PFSK-1 (cell line): ENCODE measurements at regions not wholly inside any gene's neighbourhood (a gene's known extent, or its start where the extent isn't known, plus 50 kb on each side); places are given as distances from the start of the nearest gene placed in this dataset.

Source experiments
- FOXP2 ChIP-seq: optimal IDR thresholded peaks from 2 replicates; pipeline ENCODE3; 2011; ENCODE audit warnings: borderline replicate concordance, control low read depth, inconsistent platforms; ENCODE audit not compliant: insufficient read depth; ENCODE audit errors: extremely low read length, extremely low read depth
- POLR2AphosphoS5 ChIP-seq: IDR thresholded peaks from 2 replicates; pipeline ENCODE4 v1.6.1; 2012; ENCODE audit warnings: low read depth, mild to moderate bottlenecking, control low read depth, low read length, moderate library complexity
- SIN3A ChIP-seq: IDR thresholded peaks from 2 replicates; pipeline ENCODE4 v1.6.1; 2012; ENCODE audit warnings: mild to moderate bottlenecking, low read length, moderate library complexity, borderline replicate concordance; ENCODE audit not compliant: insufficient read depth
- TAF1 ChIP-seq: IDR thresholded peaks from 2 replicates; pipeline ENCODE4 v1.6.1; 2012; ENCODE audit warnings: low read length, control low read depth, borderline replicate concordance; ENCODE audit not compliant: insufficient read depth
- TF ChIP-seq, protein P1 (sequence below), 2 experiments: IDR thresholded peaks; 2 replicates each; pipeline versions ENCODE4 v1.6.1 to v1.8.0; 2011 to 2012; ENCODE audit warnings: low read depth in 2 of 2, low read length in 2 of 2, control low read depth in 1 of 2, inconsistent platforms in 1 of 2, mild to moderate bottlenecking in 1 of 2, moderate library complexity in 1 of 2; ENCODE audit not compliant: insufficient read depth in 1 of 2

DNA sequence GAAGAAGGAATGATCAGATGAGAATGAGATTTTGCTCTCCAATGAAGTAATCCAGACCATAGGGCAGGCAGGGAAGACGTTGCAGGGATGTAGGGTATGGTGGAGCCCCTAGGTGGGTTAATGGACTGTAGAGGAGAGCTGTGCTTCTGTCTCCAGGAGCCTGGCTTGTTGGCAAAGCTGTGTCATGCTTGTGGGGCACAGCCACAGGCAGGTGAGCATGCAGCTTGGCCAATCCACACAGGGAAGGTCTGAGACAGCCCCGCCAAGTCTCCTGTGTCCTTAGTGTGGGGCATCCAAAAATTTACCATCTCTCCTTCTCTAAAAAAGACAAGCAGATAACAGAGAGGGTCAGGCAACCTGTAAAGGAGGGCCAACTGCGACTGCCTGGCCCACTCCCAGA lies 71.4 kb upstream of the FLT1 start:
- TF ChIP-seq TAF1: no peak
- TF ChIP-seq, protein P1, sequence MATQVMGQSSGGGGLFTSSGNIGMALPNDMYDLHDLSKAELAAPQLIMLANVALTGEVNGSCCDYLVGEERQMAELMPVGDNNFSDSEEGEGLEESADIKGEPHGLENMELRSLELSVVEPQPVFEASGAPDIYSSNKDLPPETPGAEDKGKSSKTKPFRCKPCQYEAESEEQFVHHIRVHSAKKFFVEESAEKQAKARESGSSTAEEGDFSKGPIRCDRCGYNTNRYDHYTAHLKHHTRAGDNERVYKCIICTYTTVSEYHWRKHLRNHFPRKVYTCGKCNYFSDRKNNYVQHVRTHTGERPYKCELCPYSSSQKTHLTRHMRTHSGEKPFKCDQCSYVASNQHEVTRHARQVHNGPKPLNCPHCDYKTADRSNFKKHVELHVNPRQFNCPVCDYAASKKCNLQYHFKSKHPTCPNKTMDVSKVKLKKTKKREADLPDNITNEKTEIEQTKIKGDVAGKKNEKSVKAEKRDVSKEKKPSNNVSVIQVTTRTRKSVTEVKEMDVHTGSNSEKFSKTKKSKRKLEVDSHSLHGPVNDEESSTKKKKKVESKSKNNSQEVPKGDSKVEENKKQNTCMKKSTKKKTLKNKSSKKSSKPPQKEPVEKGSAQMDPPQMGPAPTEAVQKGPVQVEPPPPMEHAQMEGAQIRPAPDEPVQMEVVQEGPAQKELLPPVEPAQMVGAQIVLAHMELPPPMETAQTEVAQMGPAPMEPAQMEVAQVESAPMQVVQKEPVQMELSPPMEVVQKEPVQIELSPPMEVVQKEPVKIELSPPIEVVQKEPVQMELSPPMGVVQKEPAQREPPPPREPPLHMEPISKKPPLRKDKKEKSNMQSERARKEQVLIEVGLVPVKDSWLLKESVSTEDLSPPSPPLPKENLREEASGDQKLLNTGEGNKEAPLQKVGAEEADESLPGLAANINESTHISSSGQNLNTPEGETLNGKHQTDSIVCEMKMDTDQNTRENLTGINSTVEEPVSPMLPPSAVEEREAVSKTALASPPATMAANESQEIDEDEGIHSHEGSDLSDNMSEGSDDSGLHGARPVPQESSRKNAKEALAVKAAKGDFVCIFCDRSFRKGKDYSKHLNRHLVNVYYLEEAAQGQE (IDR thresholded peaks at IDR 0.05; ENCODE audit: insufficient read depth in 1 of 2, low read depth in 2 of 2, low read length in 2 of 2): no peak
- TF ChIP-seq POLR2AphosphoS5: no peak
- no peak for TF ChIP-seq SIN3A
- no peak for TF ChIP-seq FOXP2

DNA sequence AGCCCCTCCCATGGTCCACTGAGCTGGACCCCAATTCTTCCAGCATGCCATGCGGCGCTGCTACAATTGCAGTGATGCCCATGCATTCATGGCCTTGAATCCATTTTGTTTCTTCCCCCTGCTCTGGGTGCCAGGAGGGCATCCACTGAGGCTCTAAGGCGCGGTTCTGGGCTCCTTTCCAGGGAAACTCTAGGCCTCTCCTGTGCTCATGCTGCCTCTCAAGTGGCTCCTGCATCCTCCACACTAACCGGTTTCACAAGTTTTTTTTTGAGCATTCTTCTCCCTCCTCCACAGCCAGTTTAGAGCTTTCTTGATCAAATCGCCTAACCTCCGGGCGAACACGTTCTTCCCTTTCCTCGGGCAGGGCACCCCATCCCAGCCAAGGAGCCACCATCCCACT lies 69.1 kb upstream of the FLT1 start:
- TF ChIP-seq, protein P1 (IDR thresholded peaks at IDR 0.05; ENCODE audit: insufficient read depth in 1 of 2, low read depth in 2 of 2, low read length in 2 of 2): no peak
- TF ChIP-seq POLR2AphosphoS5: no peak
- TF ChIP-seq SIN3A: no peak
- no peak for TF ChIP-seq FOXP2
- no peak for TF ChIP-seq TAF1

DNA sequence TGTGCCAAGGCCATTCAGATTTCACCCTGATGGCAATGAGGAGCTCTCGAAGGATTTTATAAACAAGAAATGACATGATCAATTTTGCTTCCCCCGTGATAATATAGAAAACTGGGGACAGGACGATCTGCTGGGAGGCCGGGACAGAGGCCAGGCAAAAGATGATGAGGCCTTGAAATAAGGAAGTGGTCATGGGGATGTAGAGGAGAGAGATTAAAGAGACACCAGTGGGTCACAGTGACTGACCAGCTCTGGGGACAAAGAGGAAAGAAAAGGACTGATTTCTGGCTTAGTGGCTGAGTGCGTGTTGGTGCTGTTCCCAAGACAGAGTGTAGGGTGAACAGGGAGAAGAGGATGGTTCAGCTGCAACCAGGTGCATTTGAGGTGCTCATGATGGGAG lies 68.7 kb upstream of the FLT1 start:
- TF ChIP-seq, protein P1 (IDR thresholded peaks at IDR 0.05; ENCODE audit: insufficient read depth in 1 of 2, low read depth in 2 of 2, low read length in 2 of 2): no peak
- TF ChIP-seq FOXP2 (no peak), TAF1 (no peak), POLR2AphosphoS5 (no peak), SIN3A (no peak)

DNA sequence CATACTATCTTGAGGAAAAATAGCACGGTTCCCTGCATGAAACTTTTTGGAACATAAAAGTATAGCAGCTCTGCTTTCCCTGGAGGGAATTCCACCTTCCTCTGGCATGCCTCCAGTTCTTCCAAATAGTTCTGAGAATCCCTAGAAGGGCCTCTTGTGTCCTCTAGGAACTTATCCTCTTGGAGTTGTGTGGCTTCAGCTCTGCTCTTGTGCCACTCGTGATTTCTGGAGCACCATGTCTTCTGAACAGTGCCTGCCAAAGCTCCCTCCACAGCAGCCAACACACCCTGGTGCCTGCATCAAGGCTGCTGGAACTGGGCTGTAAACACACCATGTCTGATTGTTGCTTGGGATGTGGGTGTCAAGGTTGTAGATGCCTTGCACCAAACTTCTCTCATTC lies 65.7 kb upstream of the FLT1 start:
- TF ChIP-seq, protein P1 (IDR thresholded peaks at IDR 0.05; ENCODE audit: insufficient read depth in 1 of 2, low read depth in 2 of 2, low read length in 2 of 2): no peak

DNA sequence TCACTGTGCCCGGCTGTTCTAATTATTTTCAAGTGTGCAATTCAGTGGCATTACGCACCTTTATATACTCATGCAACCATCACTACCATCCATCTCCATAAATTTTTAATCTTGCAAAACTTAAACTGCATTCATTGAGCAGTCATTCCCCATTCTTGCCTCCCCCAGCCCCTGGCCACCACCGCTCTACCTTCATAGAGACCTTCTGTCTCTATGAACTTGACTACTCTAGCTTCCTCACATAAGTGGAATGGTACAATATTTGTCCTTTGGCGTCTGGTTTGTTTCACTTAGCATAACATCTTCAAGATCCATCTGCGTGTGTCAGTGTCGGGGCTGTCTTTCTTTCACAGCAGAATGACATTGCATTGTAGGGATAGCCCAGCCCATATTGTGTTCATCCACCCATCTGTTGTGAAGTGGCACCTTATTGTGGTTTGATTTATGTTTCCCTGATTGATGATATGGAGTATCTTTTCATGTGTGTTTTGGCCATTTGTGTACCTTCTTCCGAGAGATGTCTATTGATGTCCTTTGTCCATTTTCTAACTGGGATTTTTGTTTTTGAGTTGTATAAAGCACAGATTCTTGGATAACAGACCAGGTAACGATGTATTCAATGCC lies 64.8 kb upstream of the FLT1 start:
- TF ChIP-seq TAF1 (no peak), FOXP2 (no peak), POLR2AphosphoS5 (no peak), SIN3A (no peak)
- TF ChIP-seq, protein P1 (IDR thresholded peaks at IDR 0.05; ENCODE audit: insufficient read depth in 1 of 2, low read depth in 2 of 2, low read length in 2 of 2): no peak
